ENCODE measurements at regions not wholly inside any gene's neighbourhood (a gene's known extent, or its start where the extent isn't known, plus 50 kb on each side); places are given as distances from the start of the nearest gene placed in this dataset.

DNA sequence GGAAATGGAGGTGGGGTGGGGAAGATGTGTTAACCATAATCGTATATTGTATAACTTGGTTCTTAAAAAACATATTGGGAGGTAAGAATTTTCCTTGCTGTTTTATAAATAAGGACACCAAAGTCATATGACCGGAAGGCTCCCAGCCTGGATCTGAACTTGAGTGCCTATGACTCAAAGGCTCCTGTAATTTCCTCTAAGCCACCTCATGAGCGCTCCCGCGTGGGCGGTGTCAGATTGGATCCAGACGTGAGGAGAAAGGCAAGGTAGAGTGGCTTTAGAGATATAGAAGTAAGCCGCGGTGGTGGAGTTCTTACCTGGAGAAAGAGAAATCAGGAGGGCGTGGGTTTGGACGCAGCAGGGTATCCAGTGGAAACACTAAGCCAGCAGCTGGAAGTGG is 196.2 kb upstream of the NLRP1 start:
- peaks cover 3% of the 10 kb centered on the region; the same call in 1 of the 2 replicates for H3K27me3 Mint-ChIP-seq (ENCODE audit: low read depth)
- ATAC-seq: no peak
- TF ChIP-seq, protein P1, sequence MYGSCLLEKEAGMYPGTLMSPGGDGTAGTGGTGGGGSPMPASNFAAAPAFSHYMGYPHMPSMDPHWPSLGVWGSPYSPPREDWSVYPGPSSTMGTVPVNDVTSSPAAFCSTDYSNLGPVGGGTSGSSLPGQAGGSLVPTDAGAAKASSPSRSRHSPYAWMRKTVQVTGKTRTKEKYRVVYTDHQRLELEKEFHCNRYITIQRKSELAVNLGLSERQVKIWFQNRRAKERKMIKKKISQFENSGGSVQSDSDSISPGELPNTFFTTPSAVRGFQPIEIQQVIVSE (CRISPR knock-in tag; IDR thresholded peaks at IDR 0.05; ENCODE audit: borderline replicate concordance): no peak
- no peak for TF ChIP-seq E2F4 (CRISPR knock-in tag; IDR thresholded peaks at IDR 0.05; ENCODE audit: borderline replicate concordance, low read depth)
- TF ChIP-seq ZNF416 (CRISPR knock-in tag; IDR thresholded peaks at IDR 0.05): no peak
- TF ChIP-seq JAZF1 (CRISPR knock-in tag; IDR thresholded peaks at IDR 0.05): no peak
- no peak for TF ChIP-seq SP1 (CRISPR knock-in tag; conservative IDR thresholded peaks at IDR 0.05)
- no peak for TF ChIP-seq ELF4 (CRISPR knock-in tag; IDR thresholded peaks at IDR 0.05; ENCODE audit: low read depth)
- no peak for TF ChIP-seq ZNF232 (CRISPR knock-in tag; IDR thresholded peaks at IDR 0.05)
- TF ChIP-seq CREM (CRISPR knock-in tag; IDR thresholded peaks at IDR 0.05): no peak
- TF ChIP-seq EMX1 (CRISPR knock-in tag; IDR thresholded peaks at IDR 0.05): no peak
- no peak for TF ChIP-seq TEAD1 (CRISPR knock-in tag; IDR thresholded peaks at IDR 0.05)
- no peak for TF ChIP-seq ATF3 (CRISPR knock-in tag; conservative IDR thresholded peaks at IDR 0.05)
- H3K9me3 Mint-ChIP-seq: peaks cover 19% of the 10 kb centered on the region
- peaks cover 9% of the 10 kb centered on the region for H3K4me1 Mint-ChIP-seq
- no peak for DNase-seq (ENCODE audit: low spot score)
- no peak overlapping the region for H3K27ac Mint-ChIP-seq
- POLR2A ChIA-PET: no interaction called here
- H3K36me3 Mint-ChIP-seq: peaks cover 8% of the 10 kb centered on the region
- no peak overlapping the region for H3K4me3 Mint-ChIP-seq
- CTCF ChIA-PET: no interaction called here

DNA sequence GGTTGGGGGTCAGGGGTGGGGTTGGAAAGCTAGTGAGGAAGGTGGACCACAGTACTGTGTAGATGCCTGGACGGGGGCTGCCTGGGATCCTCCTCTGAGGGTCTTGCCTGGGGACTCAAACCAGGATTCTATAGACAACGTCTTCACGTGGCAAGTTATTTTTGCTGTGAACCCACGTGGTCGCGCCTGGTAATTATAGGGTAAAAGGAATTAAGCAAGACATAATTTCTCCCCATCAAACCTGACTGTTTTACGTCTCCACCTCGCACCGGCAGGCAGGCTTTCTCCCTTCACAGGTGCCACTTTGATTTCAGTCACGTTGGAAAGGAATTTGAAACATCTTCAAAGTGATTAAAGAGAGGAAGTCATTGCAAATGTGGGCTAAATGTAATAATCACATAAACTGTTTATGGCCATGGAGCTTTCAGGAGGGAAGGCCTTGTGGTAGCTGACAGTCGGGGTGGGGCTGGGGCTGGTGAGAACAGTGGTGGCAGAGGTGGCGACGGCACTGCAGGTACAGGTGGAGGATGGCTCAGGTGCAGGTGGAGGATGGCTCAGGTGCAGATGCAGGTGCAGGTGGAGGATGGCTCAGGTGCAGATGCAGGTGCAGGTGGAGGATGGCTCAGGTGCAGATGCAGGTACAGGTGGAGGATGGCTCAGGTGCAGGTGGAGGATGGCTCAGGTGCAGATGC is 197.1 kb upstream of the NLRP1 start:
- ATAC-seq (no peak), DNase-seq (ENCODE audit: low spot score) (no peak)
- CTCF ChIA-PET: no interaction called here
- TF ChIP-seq CREB1 (CRISPR knock-in tag; IDR thresholded peaks at IDR 0.05) (no peak), NR1H2 (CRISPR knock-in tag; IDR thresholded peaks at IDR 0.05) (no peak), ATF3 (CRISPR knock-in tag; conservative IDR thresholded peaks at IDR 0.05) (no peak), ZNF121 (CRISPR knock-in tag; IDR thresholded peaks at IDR 0.05) (no peak)
- TF ChIP-seq, protein P2, sequence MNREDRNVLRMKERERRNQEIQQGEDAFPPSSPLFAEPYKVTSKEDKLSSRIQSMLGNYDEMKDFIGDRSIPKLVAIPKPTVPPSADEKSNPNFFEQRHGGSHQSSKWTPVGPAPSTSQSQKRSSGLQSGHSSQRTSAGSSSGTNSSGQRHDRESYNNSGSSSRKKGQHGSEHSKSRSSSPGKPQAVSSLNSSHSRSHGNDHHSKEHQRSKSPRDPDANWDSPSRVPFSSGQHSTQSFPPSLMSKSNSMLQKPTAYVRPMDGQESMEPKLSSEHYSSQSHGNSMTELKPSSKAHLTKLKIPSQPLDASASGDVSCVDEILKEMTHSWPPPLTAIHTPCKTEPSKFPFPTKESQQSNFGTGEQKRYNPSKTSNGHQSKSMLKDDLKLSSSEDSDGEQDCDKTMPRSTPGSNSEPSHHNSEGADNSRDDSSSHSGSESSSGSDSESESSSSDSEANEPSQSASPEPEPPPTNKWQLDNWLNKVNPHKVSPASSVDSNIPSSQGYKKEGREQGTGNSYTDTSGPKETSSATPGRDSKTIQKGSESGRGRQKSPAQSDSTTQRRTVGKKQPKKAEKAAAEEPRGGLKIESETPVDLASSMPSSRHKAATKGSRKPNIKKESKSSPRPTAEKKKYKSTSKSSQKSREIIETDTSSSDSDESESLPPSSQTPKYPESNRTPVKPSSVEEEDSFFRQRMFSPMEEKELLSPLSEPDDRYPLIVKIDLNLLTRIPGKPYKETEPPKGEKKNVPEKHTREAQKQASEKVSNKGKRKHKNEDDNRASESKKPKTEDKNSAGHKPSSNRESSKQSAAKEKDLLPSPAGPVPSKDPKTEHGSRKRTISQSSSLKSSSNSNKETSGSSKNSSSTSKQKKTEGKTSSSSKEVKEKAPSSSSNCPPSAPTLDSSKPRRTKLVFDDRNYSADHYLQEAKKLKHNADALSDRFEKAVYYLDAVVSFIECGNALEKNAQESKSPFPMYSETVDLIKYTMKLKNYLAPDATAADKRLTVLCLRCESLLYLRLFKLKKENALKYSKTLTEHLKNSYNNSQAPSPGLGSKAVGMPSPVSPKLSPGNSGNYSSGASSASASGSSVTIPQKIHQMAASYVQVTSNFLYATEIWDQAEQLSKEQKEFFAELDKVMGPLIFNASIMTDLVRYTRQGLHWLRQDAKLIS (CRISPR knock-in tag; IDR thresholded peaks at IDR 0.05; ENCODE audit: borderline replicate concordance): no peak
- TF ChIP-seq, protein P3, sequence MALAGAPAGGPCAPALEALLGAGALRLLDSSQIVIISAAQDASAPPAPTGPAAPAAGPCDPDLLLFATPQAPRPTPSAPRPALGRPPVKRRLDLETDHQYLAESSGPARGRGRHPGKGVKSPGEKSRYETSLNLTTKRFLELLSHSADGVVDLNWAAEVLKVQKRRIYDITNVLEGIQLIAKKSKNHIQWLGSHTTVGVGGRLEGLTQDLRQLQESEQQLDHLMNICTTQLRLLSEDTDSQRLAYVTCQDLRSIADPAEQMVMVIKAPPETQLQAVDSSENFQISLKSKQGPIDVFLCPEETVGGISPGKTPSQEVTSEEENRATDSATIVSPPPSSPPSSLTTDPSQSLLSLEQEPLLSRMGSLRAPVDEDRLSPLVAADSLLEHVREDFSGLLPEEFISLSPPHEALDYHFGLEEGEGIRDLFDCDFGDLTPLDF (CRISPR knock-in tag; IDR thresholded peaks at IDR 0.05): no peak
- TF ChIP-seq, protein P4, sequence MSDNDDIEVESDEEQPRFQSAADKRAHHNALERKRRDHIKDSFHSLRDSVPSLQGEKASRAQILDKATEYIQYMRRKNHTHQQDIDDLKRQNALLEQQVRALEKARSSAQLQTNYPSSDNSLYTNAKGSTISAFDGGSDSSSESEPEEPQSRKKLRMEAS (CRISPR knock-in tag; IDR thresholded peaks at IDR 0.05): no peak
- Mint-ChIP-seq H3K27ac (no peak overlapping the region), H3K9me3 (peaks cover 19% of the 10 kb centered on the region), H3K27me3 (ENCODE audit: low read depth) (peaks cover 3% of the 10 kb centered on the region; the same call in 1 of the 2 replicates), H3K4me3 (no peak overlapping the region), H3K36me3 (peaks cover 8% of the 10 kb centered on the region), H3K4me1 (peaks cover 9% of the 10 kb centered on the region)
- POLR2A ChIA-PET: no interaction called here
